Skeletal muscle cell (primary cell): ENCODE measurements at regions not wholly inside any gene's neighbourhood (a gene's known extent, or its start where the extent isn't known, plus 50 kb on each side); places are given as distances from the start of the nearest gene placed in this dataset.
"Not testable (repeated sequence)": the region's sequence is repeated elsewhere in the genome, so short reads cannot be mapped to it uniquely, and the experiment has no call there.

ENCODE experiments used
- DNase-seq: peaks from one replicate; pipeline ENCODE4 v3.0.0-alpha.2; 2010; ENCODE audit warnings: low read depth
- H3K4me3 ChIP-seq: 2 replicates; pipeline ENCODE4 v1.5.1; 2011; ENCODE audit warnings: low read depth, mild to moderate bottlenecking, control low read depth, low read length, moderate library complexity

DNA sequence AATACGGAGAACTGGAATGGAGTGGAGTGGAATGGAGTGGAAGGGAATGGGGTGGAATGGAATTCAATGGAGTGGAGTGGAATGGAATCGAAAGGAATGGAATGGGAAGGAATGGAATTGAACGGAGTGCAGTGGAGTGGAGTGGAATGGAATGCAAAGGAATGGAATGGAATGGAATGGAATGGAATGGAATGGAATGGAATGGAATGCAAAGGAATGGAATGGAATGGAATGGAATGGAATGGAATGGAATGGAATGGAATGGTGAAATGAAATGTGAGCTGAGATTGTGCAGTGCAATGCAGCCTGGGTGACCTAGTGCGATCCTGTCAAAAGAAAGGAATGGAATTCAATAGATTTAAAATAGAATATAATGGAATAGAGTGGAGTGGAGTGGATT lies 357.3 kb upstream of the WSB1 start:
- not testable (repeated sequence) for DNase-seq, H3K4me3 ChIP-seq

- not testable (repeated sequence) for DNase-seq, H3K4me3 ChIP-seq
Observed at GRCh38 chr17:26937750-26938322, 356.1 kb upstream of the WSB1 start.

- DNase-seq, H3K4me3 ChIP-seq: not testable (repeated sequence)
Observed at GRCh38 chr17:26939755-26940154, 354.2 kb upstream of the WSB1 start.

DNA sequence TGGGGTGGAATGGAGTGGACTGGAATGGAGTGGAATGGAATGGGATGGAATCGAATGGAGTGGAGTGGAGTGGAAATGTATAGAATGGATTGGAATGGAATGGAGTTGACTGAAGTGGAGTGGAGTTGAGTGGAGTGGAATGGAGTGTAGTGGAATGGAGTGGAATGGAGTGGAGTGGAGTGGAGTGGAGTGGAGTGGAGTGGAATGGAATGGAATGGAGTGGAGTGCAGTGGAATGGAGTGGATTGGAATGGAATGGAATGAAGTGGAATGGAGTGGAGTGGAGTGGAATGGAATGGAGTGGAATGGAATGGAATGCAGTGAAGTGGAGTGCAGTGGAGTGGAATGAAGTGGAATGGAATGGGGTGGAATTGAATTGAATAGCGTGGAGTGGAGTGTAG lies 353.3 kb upstream of the WSB1 start:
- H3K4me3 ChIP-seq, DNase-seq: not testable (repeated sequence)

DNA sequence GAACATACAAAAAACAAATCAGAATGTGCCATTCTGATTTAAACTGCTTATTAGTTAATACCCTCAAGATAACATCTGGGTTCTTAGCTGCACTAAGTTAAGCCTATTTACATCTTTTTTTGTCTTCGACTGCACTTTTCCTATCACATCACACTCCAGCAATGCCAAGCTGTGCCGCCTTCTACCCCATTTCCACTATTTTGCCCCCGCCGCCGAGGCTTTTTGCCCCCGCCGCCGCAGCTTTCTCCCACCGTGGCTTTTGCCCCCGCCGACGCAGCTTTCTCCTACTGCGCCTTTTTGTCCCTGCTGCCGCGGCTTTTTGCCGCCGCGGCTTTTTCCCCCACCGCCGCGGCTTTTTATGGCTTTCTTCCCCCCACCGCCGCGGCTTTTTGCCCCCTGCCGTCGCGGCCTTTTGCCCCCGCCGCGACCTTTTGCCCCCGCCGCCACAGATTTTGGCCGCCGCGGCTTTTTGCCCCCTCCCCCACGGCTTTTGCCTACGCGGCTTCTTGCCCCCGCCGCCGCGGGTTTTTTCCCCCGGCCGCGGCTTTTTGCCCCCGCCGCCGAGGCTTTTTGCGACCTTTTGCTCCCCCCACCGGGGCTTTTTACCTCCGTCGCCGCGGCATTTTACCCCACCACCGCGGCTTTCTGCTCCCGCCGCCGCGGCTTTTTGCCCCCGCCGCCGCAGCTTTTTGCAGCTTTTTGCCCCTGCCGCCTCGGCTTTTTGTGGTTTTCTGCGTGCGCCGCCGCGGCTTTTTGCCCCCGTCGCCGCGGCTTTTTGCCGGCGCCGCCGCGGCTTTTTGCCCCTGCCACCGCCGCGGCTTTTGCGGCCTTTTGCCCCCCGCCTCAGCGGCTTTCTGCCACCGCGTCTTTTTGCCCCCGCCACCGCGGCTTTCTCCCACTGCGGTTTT lies 331.4 kb upstream of the WSB1 start:
- H3K4me3 ChIP-seq: peak overlapping the region; percentile 20
- no peak for DNase-seq

GRCh38 chr17:26963163-26963503 lies 330.8 kb upstream of the WSB1 start:
- DNase-seq: no peak
- peak overlapping the region; percentile 20 for H3K4me3 ChIP-seq

DNA sequence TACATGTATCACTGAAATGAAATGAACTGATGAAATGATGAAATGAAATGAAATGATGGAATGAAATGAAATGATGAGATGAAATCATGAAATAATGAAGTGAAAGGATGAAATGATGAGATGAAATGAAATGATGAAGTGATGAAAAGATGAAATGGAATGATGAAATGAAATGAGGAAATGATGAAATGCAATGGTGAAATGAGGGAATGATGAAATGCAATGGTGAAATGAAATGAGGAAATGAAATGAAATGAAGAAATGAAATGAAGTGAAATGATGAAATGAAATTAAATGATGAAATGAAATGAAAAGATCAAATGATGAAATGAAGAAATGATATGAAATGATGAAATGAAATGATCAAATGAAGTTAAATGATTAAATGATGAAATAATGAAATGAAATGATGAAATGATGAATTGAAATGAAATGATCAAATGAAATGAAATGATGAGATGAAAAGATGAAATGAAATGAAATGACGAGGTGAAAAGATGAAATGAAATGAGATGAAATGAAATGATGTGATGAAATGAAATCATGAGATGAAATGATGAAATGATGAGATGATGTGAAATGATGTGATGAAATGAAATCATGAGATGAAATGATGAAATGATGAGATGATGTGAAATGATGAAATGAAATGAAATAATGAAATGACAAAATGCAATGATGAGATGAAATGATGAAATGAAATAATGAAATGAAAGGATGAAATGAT lies 327.9 kb upstream of the WSB1 start:
- not testable (repeated sequence) for H3K4me3 ChIP-seq, DNase-seq

DNA sequence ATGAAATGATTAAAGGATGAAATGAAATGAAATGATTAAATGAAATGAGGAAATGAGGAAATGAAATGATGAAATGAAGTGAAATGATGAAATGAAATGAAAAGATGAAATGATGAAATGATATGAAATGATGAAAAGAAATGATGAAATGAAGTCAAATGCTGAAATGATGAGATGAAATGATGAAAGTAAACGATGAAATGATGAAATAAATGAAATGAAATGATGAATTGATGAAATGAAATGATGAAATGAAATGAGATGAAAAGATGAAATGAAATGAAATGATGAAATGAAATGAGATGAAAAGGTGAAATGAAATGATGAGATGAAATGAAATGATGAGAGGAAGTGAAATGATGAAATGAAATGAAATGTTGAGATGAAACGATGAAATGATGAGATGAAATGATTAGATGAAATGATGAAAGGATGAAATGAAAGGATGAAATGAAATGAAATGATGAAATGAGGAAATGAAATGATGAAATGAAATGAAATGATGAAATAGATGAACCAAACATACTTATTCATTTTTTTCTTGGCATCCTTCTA lies 327.2 kb upstream of the WSB1 start:
- not testable (repeated sequence) for H3K4me3 ChIP-seq, DNase-seq

DNA sequence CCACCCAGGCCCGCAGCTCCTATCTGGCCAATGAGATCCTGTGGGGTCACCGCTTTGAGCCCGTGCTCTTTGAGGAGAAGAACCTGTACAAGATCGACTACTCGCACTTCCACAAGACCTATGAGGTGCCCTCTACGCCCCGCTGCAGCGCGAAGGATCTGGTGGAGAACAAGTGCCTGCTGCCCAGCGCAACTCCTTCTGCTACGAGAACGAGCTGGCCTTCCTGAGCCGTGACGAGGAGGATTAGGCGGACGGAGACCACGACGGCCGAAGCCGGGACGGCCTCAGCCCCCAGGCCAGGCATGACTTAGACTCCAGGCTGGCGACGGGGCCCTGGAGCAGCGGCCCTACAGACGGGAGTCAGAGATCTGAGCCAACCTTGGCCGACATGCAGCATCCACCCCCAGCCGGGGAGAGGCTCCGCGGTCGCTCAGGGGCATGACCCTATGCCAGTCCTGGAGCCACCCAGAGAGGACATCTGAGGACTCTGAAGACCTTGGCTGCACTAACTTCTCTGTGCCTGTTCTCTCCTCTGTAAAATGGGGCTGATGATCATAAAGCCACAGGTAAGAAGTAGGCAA lies 312.0 kb upstream of the WSB1 start:
- not testable (repeated sequence) for H3K4me3 ChIP-seq, DNase-seq

DNA sequence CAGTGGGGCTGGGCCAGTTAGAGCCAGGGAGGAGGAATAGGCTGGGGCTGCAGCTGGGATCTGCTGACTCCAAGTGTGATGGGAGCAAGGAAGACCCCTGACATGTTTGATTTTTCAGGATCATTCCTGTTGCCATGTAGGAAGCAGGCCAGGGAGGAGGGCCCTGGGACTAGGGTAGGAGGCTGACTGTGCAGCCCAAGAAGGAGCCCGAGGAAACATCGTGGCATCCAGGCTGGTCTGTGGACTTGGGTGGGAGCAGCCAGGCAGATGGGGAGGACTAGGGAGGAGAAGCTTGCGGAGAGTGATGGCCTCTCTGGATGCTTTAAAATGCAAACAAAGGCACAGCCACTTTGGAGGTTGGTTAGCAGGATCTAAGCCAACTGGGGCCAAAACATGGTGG lies 311.4 kb upstream of the WSB1 start:
- H3K4me3 ChIP-seq, DNase-seq: not testable (repeated sequence)

- H3K4me3 ChIP-seq: not testable (repeated sequence)
Observed at GRCh38 chr17:26987851-26988250, 306.1 kb upstream of the WSB1 start.

GRCh38 chr17:26994648-26995047 lies 299.3 kb upstream of the WSB1 start:
- not testable (repeated sequence) for DNase-seq

More at GRCh38 chr17:26987851-26988250, 306.1 kb upstream of the WSB1 start:
- not testable (repeated sequence) for DNase-seq

GRCh38 chr17:26996146-26996916 lies 297.6 kb upstream of the WSB1 start:
- DNase-seq, H3K4me3 ChIP-seq: not testable (repeated sequence)

More at GRCh38 chr17:26994648-26995047, 299.3 kb upstream of the WSB1 start:
- not testable (repeated sequence) for H3K4me3 ChIP-seq

DNA sequence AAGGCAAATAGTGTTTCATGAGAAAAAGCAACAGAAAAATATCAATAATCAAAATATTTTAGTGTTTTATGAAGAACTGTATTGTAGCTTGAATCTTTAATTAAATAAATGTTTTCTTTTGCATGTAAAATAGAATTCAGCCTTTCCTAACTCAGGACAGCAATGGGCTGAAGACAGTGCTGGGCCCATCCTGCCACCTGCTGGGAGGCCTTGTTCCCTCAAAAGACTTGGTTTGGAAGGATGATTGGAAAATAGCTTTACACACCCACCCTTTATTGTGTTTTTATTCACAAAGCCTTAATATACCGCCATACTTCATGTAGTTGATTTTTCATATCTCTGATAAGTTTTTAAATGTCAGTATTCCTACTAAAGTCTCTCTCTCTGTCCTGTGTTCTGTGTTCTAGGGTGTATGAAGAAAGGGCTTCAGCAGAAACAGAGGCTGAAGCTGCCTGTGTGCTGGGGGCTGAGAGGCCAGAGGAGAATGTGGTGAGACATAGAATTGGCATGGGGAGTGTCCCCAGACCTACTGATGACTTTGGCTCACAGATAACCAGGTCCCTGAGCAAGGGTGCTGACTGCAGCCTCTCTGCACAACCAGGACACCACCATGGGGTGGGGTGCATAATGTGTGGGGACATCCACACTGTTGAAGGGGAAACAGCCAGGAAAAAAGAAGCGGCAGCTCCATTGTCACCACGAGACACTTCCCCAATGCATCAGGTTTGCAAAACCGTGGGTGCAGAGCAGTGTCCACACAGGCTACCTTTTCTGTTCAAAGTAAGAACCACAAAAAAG lies 286.0 kb upstream of the WSB1 start:
- not testable (repeated sequence) for DNase-seq, H3K4me3 ChIP-seq

DNA sequence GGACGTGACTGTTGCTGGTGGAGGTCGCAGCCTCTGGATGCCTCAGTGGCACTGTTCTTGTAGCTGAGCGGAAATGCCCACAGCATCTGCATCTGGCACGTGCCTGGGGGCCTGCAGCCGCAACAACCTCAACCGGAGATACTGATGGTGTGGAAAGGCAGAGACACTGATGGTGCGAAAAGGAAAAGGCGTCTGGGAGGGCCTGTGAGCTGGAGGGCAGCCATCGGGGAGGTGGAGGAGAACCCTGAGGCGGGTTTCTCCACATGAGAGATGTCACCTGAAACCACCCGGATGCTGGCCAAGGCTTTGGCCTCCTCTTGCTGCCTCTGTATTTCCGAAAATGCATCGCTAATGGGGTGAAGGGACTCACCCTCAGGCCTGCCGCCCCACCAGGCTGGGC lies 284.8 kb upstream of the WSB1 start:
- no peak for DNase-seq
- no peak overlapping the region for H3K4me3 ChIP-seq

GRCh38 chr17:27010138-27010537 lies 283.8 kb upstream of the WSB1 start:
- not testable (repeated sequence) for H3K4me3 ChIP-seq, DNase-seq

DNA sequence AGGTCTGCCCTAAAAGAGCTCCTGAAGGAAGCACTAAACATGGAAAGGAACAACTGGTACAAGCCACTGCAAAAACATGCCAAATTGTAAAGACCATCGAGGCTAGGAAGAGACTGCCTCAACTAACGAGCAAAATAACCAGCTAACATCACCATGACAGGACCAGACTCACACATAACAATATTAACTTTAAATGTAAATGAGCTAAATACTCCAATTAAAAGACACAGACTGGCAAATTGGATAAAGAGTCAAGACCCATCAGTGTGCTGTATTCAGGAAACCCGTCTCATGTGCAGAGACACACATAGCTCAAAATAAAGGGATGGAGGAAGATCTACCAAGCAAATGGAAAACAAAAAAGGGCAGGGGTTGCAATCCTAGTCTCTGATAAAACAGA lies 263.4 kb upstream of the WSB1 start:
- not testable (repeated sequence) for H3K4me3 ChIP-seq, DNase-seq

- H3K4me3 ChIP-seq: no peak overlapping the region
- DNase-seq: no peak
Observed at GRCh38 chr17:27038676-27039075, 255.2 kb upstream of the WSB1 start.
